ENCODE measurements at regions not wholly inside any gene's neighbourhood (a gene's known extent, or its start where the extent isn't known, plus 50 kb on each side); places are given as distances from the start of the nearest gene placed in this dataset.
"Not testable (repeated sequence)": the region's sequence is repeated elsewhere in the genome, so short reads cannot be mapped to it uniquely, and the experiment has no call there.

- H3K9me3 ChIP-seq (replicated peaks in 1 of 3), result no peaks in the 10 kb centered on the region
- DNase-seq, result no peak
- H3K4me1 ChIP-seq (replicated peaks in 1 of 2), result no peaks in the 10 kb centered on the region
- H3K27ac ChIP-seq, result no peak overlapping the region
- H3K36me3 ChIP-seq (replicated peaks in 1 of 2), result no peaks in the 10 kb centered on the region
- no peaks in the 10 kb centered on the region for H3K27me3 ChIP-seq
- intact Hi-C loops (cut with DNase I), result no loop called here
- TF ChIP-seq CTCF (IDR thresholded peaks at IDR 0.05) (no peak), POLR2A (IDR thresholded peaks at IDR 0.05) (no peak)
- no peak overlapping the region for H3K4me3 ChIP-seq
Observed at GRCh38 chr5:34416501-34417008, 239.6 kb upstream of the RAI14 start.

- 59 to 79% (median 65%) methylated on average over 2 of the region's 2 CpGs for WGBS, 4 donors
- DNase-seq; H3K4me3 ChIP-seq; intact Hi-C loops (cut with DNase I); H3K4me1 ChIP-seq (replicated peaks in 1 of 2); H3K27ac ChIP-seq; H3K9me3 ChIP-seq (replicated peaks in 1 of 3); H3K27me3 ChIP-seq; H3K36me3 ChIP-seq (replicated peaks in 1 of 2): not testable (repeated sequence)
Observed at GRCh38 chr5:34420191-34420590, 235.9 kb upstream of the RAI14 start.

GRCh38 chr5:34436761-34437501 lies 219.2 kb upstream of the RAI14 start:
- Histone ChIP-seq H3K27ac (no peak overlapping the region), H3K27me3 (no peaks in the 10 kb centered on the region), H3K9me3 (replicated peaks in 1 of 3) (no peaks in the 10 kb centered on the region), H3K4me3 (no peak overlapping the region), H3K36me3 (replicated peaks in 1 of 2) (no peaks in the 10 kb centered on the region), H3K4me1 (replicated peaks in 1 of 2) (no peaks in the 10 kb centered on the region)
- DNase-seq, result no peak
- TF ChIP-seq POLR2A (IDR thresholded peaks at IDR 0.05), result no peak
- TF ChIP-seq CTCF (IDR thresholded peaks at IDR 0.05), result no peak
- WGBS, 4 donors, result 72 to 79% (median 76%) methylated on average over 4 of the region's 4 CpGs
- intact Hi-C loops (cut with DNase I), result no loop called here

- WGBS, 4 donors, result 69 to 74% (median 72%) methylated on average over 7 of the region's 7 CpGs
- Histone ChIP-seq H3K4me1 (replicated peaks in 1 of 2) (no peaks in the 10 kb centered on the region), H3K27ac (no peak overlapping the region), H3K9me3 (replicated peaks in 1 of 3) (no peaks in the 10 kb centered on the region), H3K36me3 (replicated peaks in 1 of 2) (no peaks in the 10 kb centered on the region), H3K4me3 (no peak overlapping the region), H3K27me3 (no peaks in the 10 kb centered on the region)
- no peak for TF ChIP-seq CTCF (IDR thresholded peaks at IDR 0.05)
- TF ChIP-seq POLR2A (IDR thresholded peaks at IDR 0.05), result no peak
- intact Hi-C loops (cut with DNase I), result no loop called here
- DNase-seq, result no peak
Observed at GRCh38 chr5:34439601-34440000, 216.5 kb upstream of the RAI14 start.

GRCh38 chr5:34441767-34442166 lies 214.4 kb upstream of the RAI14 start:
- intact Hi-C loops (cut with DNase I); H3K9me3 ChIP-seq (replicated peaks in 1 of 3); H3K27me3 ChIP-seq; H3K4me1 ChIP-seq (replicated peaks in 1 of 2); H3K27ac ChIP-seq; H3K4me3 ChIP-seq; H3K36me3 ChIP-seq (replicated peaks in 1 of 2); DNase-seq: not testable (repeated sequence)
- WGBS, 4 donors, result 86 to 100% (median 95%) methylated on average over 1 of the region's 1 CpG

All from adrenal gland (tissue), 9 donors.